ENCODE measurements at regions not wholly inside any gene's neighbourhood (a gene's known extent, or its start where the extent isn't known, plus 50 kb on each side); places are given as distances from the start of the nearest gene placed in this dataset.

GRCh38 chr10:78307576-78307975 is 273.9 kb downstream of the RPS24 start:
- Histone ChIP-seq H3K27me3 (ENCODE audit: insufficient read depth, low read length) (no peaks in the 10 kb centered on the region), H3K4me1 (ENCODE audit: insufficient read depth, low read length) (peaks cover 7% of the 10 kb centered on the region; the same call in 1 of the 2 replicates), H3K4me3 (ENCODE audit: low read length) (no peak overlapping the region), H3K9ac (ENCODE audit: low read depth, low read length) (no peak overlapping the region), H3K9me3 (ENCODE audit: insufficient read depth, low read depth, low read length) (no peaks in the 10 kb centered on the region), H3K27ac (ENCODE audit: low read length) (no peak overlapping the region), H3K36me3 (ENCODE audit: insufficient read depth, low read depth, low read length) (no peaks in the 10 kb centered on the region)

DNA sequence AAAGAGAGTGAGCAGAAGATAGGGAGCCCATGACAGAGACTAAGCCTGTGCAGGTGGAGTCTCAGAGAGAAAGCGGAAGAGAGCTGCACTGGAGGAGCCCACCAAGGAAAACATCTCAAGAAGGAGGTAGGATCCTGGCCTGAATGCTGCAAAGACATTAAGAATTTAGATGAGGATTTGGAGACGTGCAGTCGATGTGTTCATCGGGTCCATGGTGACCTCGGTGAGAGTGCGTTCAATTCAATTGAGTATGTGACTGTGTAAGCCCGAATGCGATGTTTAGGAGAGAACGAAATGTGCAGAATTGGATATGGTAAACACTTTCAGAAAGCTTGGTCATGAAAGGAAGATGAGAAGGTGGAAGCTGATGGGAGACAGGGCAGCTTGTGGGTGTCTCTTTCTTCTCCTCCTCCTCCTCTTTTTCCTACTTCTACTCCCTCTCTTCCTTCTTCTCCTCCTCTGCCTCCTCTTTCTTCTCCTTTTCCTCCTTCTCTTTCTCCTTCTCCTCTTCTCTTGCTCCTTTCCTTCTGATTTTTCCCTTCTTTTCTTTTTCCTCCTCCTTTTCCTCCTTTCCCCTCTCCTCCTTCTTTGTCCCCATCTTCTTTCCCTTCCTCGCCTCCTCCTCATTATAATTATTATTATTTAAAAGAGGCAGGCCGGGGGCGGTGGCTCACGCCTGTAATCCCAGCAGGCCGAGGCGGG is 276.0 kb downstream of the RPS24 start:
- H3K27me3 ChIP-seq (ENCODE audit: insufficient read depth, low read length), result no peaks in the 10 kb centered on the region
- peaks cover 10% of the 10 kb centered on the region; the same call in 1 of the 2 replicates for H3K4me1 ChIP-seq (ENCODE audit: insufficient read depth, low read length)
- H3K9me3 ChIP-seq (ENCODE audit: insufficient read depth, low read depth, low read length), result no peaks in the 10 kb centered on the region
- no peaks in the 10 kb centered on the region for H3K36me3 ChIP-seq (ENCODE audit: insufficient read depth, low read depth, low read length)
- no peak overlapping the region for H3K9ac ChIP-seq (ENCODE audit: low read depth, low read length)
- no peak overlapping the region for H3K4me3 ChIP-seq (ENCODE audit: low read length)
- no peak overlapping the region for H3K27ac ChIP-seq (ENCODE audit: low read length)

GRCh38 chr10:78310481-78311080 is 276.9 kb downstream of the RPS24 start:
- Histone ChIP-seq H3K4me1 (ENCODE audit: insufficient read depth, low read length) (peaks cover 10% of the 10 kb centered on the region; the same call in 1 of the 2 replicates), H3K4me3 (ENCODE audit: low read length) (no peak overlapping the region), H3K9me3 (ENCODE audit: insufficient read depth, low read depth, low read length) (no peaks in the 10 kb centered on the region), H3K27ac (ENCODE audit: low read length) (no peak overlapping the region), H3K27me3 (ENCODE audit: insufficient read depth, low read length) (no peaks in the 10 kb centered on the region), H3K9ac (ENCODE audit: low read depth, low read length) (no peak overlapping the region), H3K36me3 (ENCODE audit: insufficient read depth, low read depth, low read length) (no peaks in the 10 kb centered on the region)

DNA sequence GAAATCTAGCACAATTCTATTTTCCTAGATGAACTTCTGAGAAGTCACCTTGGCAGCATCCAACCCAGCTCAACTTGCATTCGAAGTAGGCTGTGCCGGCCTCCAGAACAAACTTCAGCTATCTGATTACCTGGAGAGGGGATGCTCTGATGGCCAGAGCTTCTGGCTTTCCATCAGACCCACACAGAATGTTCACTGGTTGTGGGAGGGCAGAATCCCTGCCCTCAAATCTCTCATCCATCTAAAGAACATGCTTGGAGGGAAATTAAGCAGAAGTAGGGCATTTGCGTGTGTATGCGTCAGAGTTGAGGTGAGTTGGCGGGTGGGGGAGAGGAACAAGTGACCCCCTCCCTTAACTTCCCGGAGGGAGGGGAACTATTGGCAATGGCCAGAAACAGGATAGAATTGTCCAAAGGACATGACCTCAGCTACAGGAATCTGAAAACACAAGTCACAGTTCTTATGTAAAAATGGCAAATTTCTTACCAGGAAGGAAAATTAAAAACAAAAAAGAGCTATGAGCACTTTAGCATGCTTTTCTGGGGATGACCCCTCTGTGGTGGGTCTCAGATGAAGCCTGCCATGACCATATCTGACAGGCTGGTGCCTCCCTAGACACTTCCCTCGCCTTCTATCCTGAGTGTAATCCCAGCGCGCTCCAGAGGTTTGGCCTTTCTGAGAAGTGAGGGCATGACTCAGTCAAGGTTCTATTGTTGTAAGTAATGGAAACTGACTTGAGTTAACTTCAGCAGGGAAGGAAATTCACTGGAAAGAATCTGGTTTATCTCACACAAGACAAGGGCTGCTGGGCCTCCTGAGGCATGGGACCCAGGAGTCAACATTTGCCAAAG is 278.8 kb downstream of the RPS24 start:
- Histone ChIP-seq H3K27me3 (ENCODE audit: insufficient read depth, low read length) (no peaks in the 10 kb centered on the region), H3K27ac (ENCODE audit: low read length) (no peak overlapping the region), H3K9ac (ENCODE audit: low read depth, low read length) (no peak overlapping the region), H3K4me1 (ENCODE audit: insufficient read depth, low read length) (0 out of 2 replicates have a peak, but pooled peaks cover 7% of the 10 kb centered on the region), H3K36me3 (ENCODE audit: insufficient read depth, low read depth, low read length) (no peaks in the 10 kb centered on the region), H3K4me3 (ENCODE audit: low read length) (no peak overlapping the region), H3K9me3 (ENCODE audit: insufficient read depth, low read depth, low read length) (no peaks in the 10 kb centered on the region)

DNA sequence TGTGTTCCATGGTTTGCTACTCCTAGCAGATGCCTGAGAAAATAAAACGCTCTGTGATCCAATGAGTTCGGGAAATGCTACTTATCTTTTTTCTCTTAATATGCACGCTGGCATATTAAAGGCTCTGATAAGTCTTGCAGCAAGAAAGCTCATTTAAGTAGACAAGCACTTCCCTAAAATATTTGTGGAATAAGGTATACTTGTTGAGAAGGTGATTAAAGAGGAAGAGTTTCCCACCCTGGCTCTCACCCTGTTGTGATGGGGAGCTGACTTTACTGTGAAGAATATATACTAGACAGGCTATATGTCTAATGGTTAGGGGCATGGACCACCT is 279.4 kb downstream of the RPS24 start:
- Histone ChIP-seq H3K27ac (ENCODE audit: low read length) (no peak overlapping the region), H3K36me3 (ENCODE audit: insufficient read depth, low read depth, low read length) (no peaks in the 10 kb centered on the region), H3K4me3 (ENCODE audit: low read length) (no peak overlapping the region), H3K9ac (ENCODE audit: low read depth, low read length) (no peak overlapping the region), H3K9me3 (ENCODE audit: insufficient read depth, low read depth, low read length) (no peaks in the 10 kb centered on the region), H3K27me3 (ENCODE audit: insufficient read depth, low read length) (no peaks in the 10 kb centered on the region), H3K4me1 (ENCODE audit: insufficient read depth, low read length) (0 out of 2 replicates have a peak, but pooled peaks cover 7% of the 10 kb centered on the region)

GRCh38 chr10:78313636-78314035 is 280.0 kb downstream of the RPS24 start:
- Histone ChIP-seq H3K9ac (ENCODE audit: low read depth, low read length) (no peak overlapping the region), H3K9me3 (ENCODE audit: insufficient read depth, low read depth, low read length) (no peaks in the 10 kb centered on the region), H3K4me1 (ENCODE audit: insufficient read depth, low read length) (0 out of 2 replicates have a peak, but pooled peaks cover 7% of the 10 kb centered on the region), H3K4me3 (ENCODE audit: low read length) (no peak overlapping the region), H3K27me3 (ENCODE audit: insufficient read depth, low read length) (no peaks in the 10 kb centered on the region), H3K27ac (ENCODE audit: low read length) (no peak overlapping the region), H3K36me3 (ENCODE audit: insufficient read depth, low read depth, low read length) (no peaks in the 10 kb centered on the region)

GRCh38 chr10:78314651-78315050 is 281.0 kb downstream of the RPS24 start:
- Histone ChIP-seq H3K9me3 (ENCODE audit: insufficient read depth, low read depth, low read length) (no peaks in the 10 kb centered on the region), H3K36me3 (ENCODE audit: insufficient read depth, low read depth, low read length) (no peaks in the 10 kb centered on the region), H3K9ac (ENCODE audit: low read depth, low read length) (no peak overlapping the region), H3K4me1 (ENCODE audit: insufficient read depth, low read length) (0 out of 2 replicates have a peak, but pooled peaks cover 7% of the 10 kb centered on the region), H3K4me3 (ENCODE audit: low read length) (no peak overlapping the region), H3K27ac (ENCODE audit: low read length) (no peak overlapping the region), H3K27me3 (ENCODE audit: insufficient read depth, low read length) (no peaks in the 10 kb centered on the region)

DNA sequence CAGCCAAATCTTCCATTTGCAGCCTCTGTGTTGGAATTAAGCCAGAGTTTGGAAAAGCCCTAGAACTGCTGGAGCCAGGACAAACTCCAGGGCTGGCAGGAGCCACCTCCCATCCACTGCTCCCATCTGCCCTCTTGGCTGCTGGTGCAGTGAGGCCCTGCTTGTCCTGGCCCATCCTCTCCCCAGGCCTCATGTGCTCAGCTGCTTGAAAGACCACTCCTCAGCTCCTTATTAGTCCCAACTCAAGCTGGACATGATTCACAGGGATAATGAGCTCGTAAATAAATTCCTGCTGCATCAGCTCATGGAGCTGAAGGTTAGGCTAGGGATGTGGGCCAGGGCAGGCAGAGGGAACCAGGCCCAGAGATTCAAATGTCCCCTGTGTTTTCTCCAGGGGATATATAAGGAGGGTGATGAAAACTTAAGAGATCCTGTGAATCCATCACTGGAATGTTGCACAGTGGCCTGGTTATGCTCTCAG is 282.8 kb downstream of the RPS24 start:
- no peaks in the 10 kb centered on the region for H3K36me3 ChIP-seq (ENCODE audit: insufficient read depth, low read depth, low read length)
- 0 out of 2 replicates have a peak, but pooled peaks cover 7% of the 10 kb centered on the region for H3K4me1 ChIP-seq (ENCODE audit: insufficient read depth, low read length)
- H3K9me3 ChIP-seq (ENCODE audit: insufficient read depth, low read depth, low read length), result no peaks in the 10 kb centered on the region
- H3K4me3 ChIP-seq (ENCODE audit: low read length), result no peak overlapping the region
- no peak overlapping the region for H3K27ac ChIP-seq (ENCODE audit: low read length)
- H3K9ac ChIP-seq (ENCODE audit: low read depth, low read length), result no peak overlapping the region
- H3K27me3 ChIP-seq (ENCODE audit: insufficient read depth, low read length), result no peaks in the 10 kb centered on the region

DNA sequence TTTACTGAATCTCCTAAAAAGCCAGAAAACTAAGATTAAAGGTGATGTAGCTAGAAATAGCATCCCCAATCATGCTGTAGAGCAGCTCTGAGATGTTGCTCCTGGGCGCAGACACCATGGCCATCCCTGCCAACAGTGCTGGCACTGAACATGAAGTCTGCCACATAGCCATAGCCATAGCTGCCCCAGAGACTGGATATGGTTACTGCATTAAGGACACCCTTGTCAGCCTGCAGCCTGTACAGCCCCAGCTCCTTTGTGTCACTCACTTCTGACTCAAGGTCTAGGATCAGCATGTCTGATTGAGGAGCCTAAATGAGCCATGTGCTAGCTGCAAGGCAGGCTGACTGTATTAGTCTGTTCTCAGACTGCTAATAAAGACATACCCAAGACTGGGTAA is 284.6 kb downstream of the RPS24 start:
- H3K27ac ChIP-seq (ENCODE audit: low read length), result no peak overlapping the region
- no peak overlapping the region for H3K4me3 ChIP-seq (ENCODE audit: low read length)
- H3K4me1 ChIP-seq (ENCODE audit: insufficient read depth, low read length), result no peaks in the 10 kb centered on the region
- H3K27me3 ChIP-seq (ENCODE audit: insufficient read depth, low read length), result no peaks in the 10 kb centered on the region
- no peaks in the 10 kb centered on the region for H3K36me3 ChIP-seq (ENCODE audit: insufficient read depth, low read depth, low read length)
- H3K9me3 ChIP-seq (ENCODE audit: insufficient read depth, low read depth, low read length), result no peaks in the 10 kb centered on the region
- no peak overlapping the region for H3K9ac ChIP-seq (ENCODE audit: low read depth, low read length)

DNA sequence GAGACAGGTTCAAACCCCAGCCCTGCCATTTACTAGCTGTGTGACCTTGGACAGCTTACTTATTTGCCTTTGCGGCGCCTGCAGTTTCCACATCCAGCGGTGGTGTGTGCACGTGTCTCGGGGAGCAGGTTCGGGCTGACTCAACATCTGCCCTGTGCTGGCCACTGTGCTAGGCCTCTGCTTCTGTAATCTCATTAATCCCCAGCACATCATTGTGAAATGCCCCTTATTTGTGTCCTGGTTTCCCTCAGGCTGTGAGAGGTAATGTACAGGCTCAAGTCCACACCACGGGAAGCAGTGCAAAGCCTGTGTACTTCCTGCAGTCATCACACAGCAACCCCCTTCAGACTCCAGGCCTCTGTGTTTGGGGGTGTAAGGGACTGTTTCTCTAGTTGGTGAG is 285.7 kb downstream of the RPS24 start:
- Histone ChIP-seq H3K36me3 (ENCODE audit: insufficient read depth, low read depth, low read length) (no peaks in the 10 kb centered on the region), H3K4me3 (ENCODE audit: low read length) (no peak overlapping the region), H3K27ac (ENCODE audit: low read length) (no peak overlapping the region), H3K9me3 (ENCODE audit: insufficient read depth, low read depth, low read length) (no peaks in the 10 kb centered on the region), H3K9ac (ENCODE audit: low read depth, low read length) (no peak overlapping the region), H3K27me3 (ENCODE audit: insufficient read depth, low read length) (no peaks in the 10 kb centered on the region), H3K4me1 (ENCODE audit: insufficient read depth, low read length) (no peaks in the 10 kb centered on the region)

DNA sequence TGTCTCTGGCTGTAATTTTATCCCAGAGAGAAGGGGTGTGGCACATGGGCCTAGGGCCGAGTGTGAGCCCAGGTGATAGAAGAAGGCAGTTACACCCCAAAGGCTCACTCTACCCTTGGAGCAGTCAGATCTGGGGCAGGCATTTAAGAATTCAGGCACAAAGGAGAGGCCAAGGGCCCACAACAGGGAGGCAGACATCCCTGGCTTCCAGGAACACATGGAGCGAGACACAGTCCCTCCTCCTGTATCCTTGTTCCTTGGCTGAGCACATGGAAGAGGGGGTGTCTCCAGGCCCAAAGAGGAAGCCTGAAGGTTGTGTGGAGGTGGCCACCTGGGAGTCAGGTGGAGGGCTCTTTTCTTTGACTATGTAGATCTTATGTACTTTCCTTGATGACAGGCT is 286.2 kb downstream of the RPS24 start:
- Histone ChIP-seq H3K27ac (ENCODE audit: low read length) (no peak overlapping the region), H3K4me1 (ENCODE audit: insufficient read depth, low read length) (no peaks in the 10 kb centered on the region), H3K9ac (ENCODE audit: low read depth, low read length) (no peak overlapping the region), H3K4me3 (ENCODE audit: low read length) (no peak overlapping the region), H3K36me3 (ENCODE audit: insufficient read depth, low read depth, low read length) (no peaks in the 10 kb centered on the region), H3K27me3 (ENCODE audit: insufficient read depth, low read length) (no peaks in the 10 kb centered on the region), H3K9me3 (ENCODE audit: insufficient read depth, low read depth, low read length) (no peaks in the 10 kb centered on the region)

All from iPS-20b (cell line).